Thyroid gland (tissue), 4 donors: ENCODE measurements at regions not wholly inside any gene's neighbourhood (a gene's known extent, or its start where the extent isn't known, plus 50 kb on each side); places are given as distances from the start of the nearest gene placed in this dataset.

ENCODE experiments used
- DNase-seq, 2 donors: peaks; one replicate each; pipeline ENCODE4 v3.0.0-alpha.2; 2019
- H3K27ac ChIP-seq, 3 donors: fragments of 200-600 bp; sonication (generic); 1 replicate in 2 of 3; 2 replicates in 1 of 3; pipeline ENCODE4 v1.5.1; 2016 to 2019; ENCODE audit warnings: mild to moderate bottlenecking in 1 of 3, moderate library complexity in 1 of 3
- H3K27me3 ChIP-seq: fragments of 200-600 bp; sonication (generic); one replicate; pipeline ENCODE4 v1.5.1; 2019
- H3K36me3 ChIP-seq, 2 donors: fragments of 200-600 bp; sonication (generic); one replicate each; pipeline ENCODE4 v1.5.1; 2016 to 2019
- H3K4me1 ChIP-seq, 2 donors: fragments of 200-600 bp; sonication (generic); one replicate each; pipeline ENCODE4 v1.5.1; 2017 to 2019
- H3K4me3 ChIP-seq, 3 donors: fragments of 200-600 bp; sonication (generic); replicated peaks in 1 of 3; 1 replicate in 2 of 3; 2 replicates in 1 of 3; pipeline ENCODE4 v1.5.1; 2016; ENCODE audit warnings: mild to moderate bottlenecking in 1 of 3
- H3K9me3 ChIP-seq: fragments of 200-600 bp; sonication (generic); one replicate; pipeline ENCODE4 v1.5.1; 2017
- POLR2A ChIP-seq, 2 donors: fragments of 450-650 bp; IDR thresholded peaks; one replicate each; pipeline ENCODE4 v1.6.1; 2017; ENCODE audit warnings: antibody characterized with exemption in 2 of 2, mild to moderate bottlenecking in 2 of 2, moderate library complexity in 1 of 2
- WGBS, 2 donors: methylation state at CpG; one replicate each; pipeline ENCODE4 v1.1.5; 2017; 5-methylcytosine and 5-hydroxymethylcytosine counted together
- intact Hi-C: fragments of 100-400 bp; cut with DNase I; formaldehyde crosslinking; loops from one replicate; pipeline ENCODE4 v1.15.1; 2023
- TF ChIP-seq, protein P1 (sequence below), 6 experiments: fragments of 200-600 bp in 3 of 6; fragments of 450-650 bp in 3 of 6; sonication (generic) in 3 of 6; IDR thresholded peaks; one replicate each; pipeline ENCODE4 v1.5.1; 2016 to 2019; ENCODE audit warnings: antibody characterized with exemption in 6 of 6, mild to moderate bottlenecking in 2 of 6, inconsistent platforms in 1 of 6, moderate library complexity in 1 of 6

DNA sequence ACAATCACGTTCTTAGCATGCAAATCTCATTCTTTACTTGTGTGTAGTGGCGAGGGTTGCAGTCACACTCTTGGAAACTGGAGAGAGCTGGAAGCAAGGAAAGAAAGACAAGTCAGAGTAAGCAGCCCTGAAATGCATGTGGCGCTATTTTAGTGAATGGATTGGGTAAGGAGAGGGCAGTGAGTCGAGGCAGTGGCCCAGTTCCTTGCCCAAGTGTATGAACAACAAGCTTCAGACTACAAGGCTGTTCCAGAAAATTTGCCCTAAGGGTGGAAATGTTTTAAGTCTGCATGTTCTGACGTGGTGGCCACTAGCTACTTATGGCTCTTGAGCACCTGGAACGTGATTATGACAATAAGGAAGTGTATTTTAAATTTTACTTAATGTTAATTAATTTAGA is 59.4 kb upstream of the PTPN3 start:
- no peak overlapping the region for H3K27ac ChIP-seq

DNA sequence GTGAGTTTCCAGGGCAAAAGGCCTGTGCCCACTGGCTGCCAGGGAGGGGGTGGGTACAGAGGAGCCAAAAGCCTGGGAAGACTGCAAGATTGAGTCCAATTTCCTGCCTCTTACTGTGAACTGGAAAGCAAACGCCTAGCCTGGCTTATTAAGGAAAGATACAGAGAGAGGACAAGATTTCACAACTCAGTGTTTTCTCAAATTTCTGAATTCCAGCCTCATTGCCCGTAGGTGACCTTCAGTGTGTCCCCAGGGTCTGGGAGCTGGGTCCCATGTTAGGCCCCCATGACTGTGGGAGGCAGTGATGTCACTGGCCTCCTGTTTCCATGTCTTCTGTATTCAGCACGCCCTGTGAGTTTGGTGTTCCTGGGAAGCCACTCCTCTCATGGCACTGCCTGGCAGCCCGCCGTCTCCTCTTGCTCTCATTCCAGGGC is 60.6 kb upstream of the PTPN3 start:
- Histone ChIP-seq H3K27me3 (no peaks in the 10 kb centered on the region), H3K4me3 (no peak overlapping the region), H3K27ac (no peak overlapping the region), H3K4me1 (peaks cover 12 to 13% of the 10 kb centered on the region in 2 donors), H3K36me3 (no peaks in the 10 kb centered on the region), H3K9me3 (no peaks in the 10 kb centered on the region)
- no peak for TF ChIP-seq POLR2A (IDR thresholded peaks at IDR 0.05)
- intact Hi-C loops, result no loop called here
- WGBS, 2 donors, result 79 to 87% methylated on average over 5 of the region's 5 CpGs
- DNase-seq, result no peak

More for the DNA sequence above, 59.4 kb upstream of the PTPN3 start:
- no peaks in the 10 kb centered on the region for H3K27me3 ChIP-seq
- peaks cover 12 to 13% of the 10 kb centered on the region in 2 donors for H3K4me1 ChIP-seq
- DNase-seq, result no peak
- H3K4me3 ChIP-seq, result no peak overlapping the region
- 74 to 81% methylated on average over 6 of the region's 6 CpGs for WGBS, 2 donors
- intact Hi-C loops, result no loop called here
- TF ChIP-seq POLR2A (IDR thresholded peaks at IDR 0.05), result no peak
- TF ChIP-seq, protein P1, sequence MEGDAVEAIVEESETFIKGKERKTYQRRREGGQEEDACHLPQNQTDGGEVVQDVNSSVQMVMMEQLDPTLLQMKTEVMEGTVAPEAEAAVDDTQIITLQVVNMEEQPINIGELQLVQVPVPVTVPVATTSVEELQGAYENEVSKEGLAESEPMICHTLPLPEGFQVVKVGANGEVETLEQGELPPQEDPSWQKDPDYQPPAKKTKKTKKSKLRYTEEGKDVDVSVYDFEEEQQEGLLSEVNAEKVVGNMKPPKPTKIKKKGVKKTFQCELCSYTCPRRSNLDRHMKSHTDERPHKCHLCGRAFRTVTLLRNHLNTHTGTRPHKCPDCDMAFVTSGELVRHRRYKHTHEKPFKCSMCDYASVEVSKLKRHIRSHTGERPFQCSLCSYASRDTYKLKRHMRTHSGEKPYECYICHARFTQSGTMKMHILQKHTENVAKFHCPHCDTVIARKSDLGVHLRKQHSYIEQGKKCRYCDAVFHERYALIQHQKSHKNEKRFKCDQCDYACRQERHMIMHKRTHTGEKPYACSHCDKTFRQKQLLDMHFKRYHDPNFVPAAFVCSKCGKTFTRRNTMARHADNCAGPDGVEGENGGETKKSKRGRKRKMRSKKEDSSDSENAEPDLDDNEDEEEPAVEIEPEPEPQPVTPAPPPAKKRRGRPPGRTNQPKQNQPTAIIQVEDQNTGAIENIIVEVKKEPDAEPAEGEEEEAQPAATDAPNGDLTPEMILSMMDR (IDR thresholded peaks at IDR 0.05), result no peak
- H3K36me3 ChIP-seq, result no peaks in the 10 kb centered on the region
- H3K9me3 ChIP-seq, result no peaks in the 10 kb centered on the region

DNA sequence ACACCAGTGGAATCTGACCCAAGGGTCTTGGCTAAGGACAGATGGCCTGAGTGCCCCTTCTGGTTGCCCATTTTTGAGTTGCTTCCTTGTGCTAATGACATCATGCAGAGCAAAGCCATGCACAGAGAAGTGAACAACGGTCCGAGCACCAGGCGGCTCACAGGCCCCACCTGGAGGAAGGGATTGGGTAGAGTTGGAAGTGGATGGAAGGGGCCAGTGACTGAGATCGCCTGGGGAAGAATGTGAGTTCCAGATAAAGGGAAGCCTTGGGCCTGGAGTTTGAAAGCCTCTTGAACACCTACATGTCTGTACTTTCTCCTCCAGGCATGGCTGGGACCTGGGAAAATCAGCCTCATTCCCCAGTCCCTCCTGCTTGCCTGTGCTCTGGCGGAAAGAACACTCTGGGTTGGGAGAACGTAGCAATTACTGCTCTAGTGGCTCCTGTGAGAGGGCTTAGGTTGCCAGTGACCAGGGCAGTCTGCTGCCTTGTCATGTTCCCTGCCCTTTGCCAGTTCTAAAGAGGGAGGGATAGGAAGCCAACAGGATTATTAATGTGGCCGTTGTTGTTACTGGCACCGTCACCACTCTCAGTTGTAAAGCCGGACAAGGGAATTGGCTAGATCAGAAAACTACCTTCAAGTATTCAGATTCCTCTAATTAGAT is 62.5 kb upstream of the PTPN3 start:
- Histone ChIP-seq H3K9me3 (no peaks in the 10 kb centered on the region), H3K27ac (no peak overlapping the region), H3K27me3 (no peaks in the 10 kb centered on the region), H3K4me1 (peaks cover 10 to 12% of the 10 kb centered on the region in 2 donors), H3K4me3 (no peak overlapping the region), H3K36me3 (no peaks in the 10 kb centered on the region)
- peak; percentile 24 to 27 for DNase-seq
- 70 to 76% methylated on average over 9 of the region's 9 CpGs for WGBS, 2 donors
- no peak for TF ChIP-seq POLR2A (IDR thresholded peaks at IDR 0.05)
- TF ChIP-seq, protein P1 (IDR thresholded peaks at IDR 0.05), result no peak
- intact Hi-C loops, result no loop called here

DNA sequence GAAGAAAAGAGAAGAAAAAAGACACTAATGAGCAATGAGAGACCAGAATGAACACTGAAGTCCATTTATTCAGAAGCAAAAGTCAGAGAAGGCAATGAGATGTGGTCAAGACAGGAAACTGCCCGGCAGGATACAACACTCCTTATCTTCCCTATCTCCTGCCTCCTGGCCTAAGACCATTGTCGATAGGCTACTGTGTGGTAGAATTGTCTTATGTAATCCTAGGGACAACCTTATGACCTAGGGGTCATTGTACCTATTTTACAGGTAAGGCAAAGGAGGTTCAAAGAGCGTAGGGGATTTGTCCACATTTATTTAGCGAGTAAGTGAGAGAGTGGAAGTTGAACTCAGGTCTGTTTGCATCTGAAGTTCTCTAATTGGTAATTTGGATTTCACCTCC is 63.0 kb upstream of the PTPN3 start:
- intact Hi-C loops, result no loop called here
- H3K4me3 ChIP-seq, result no peak overlapping the region
- no peaks in the 10 kb centered on the region for H3K27me3 ChIP-seq
- H3K27ac ChIP-seq, result no peak overlapping the region
- H3K9me3 ChIP-seq, result no peaks in the 10 kb centered on the region
- H3K4me1 ChIP-seq, result peaks cover 4 to 7% of the 10 kb centered on the region in 2 donors
- DNase-seq, result no peak
- no peak for TF ChIP-seq POLR2A (IDR thresholded peaks at IDR 0.05)
- TF ChIP-seq, protein P1 (IDR thresholded peaks at IDR 0.05), result no peak
- WGBS, 2 donors, result 81 to 87% methylated on average over 4 of the region's 4 CpGs
- H3K36me3 ChIP-seq, result no peaks in the 10 kb centered on the region

DNA sequence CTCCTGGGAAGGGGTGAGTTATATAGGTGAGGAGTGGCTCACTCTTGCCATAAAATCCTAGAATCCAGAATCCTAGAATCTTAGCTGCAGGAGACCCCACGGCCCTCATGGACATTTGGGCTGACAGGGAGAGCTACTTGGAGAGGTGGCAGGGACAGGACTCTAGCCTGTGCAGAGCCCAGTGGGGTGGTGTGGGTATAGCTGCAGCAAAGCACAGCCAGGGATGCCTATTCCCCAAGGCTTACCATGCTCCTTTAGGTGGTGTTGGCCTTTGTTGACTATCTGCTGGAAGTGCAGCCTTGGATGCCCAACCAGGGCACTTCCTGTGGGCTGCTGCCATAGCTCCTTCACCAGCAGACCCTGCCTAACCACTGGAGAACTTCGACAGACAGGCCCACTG is 70.0 kb upstream of the PTPN3 start:
- H3K27ac ChIP-seq, result no peak overlapping the region
- 62 to 70% methylated on average over 2 of the region's 2 CpGs for WGBS, 2 donors

More for the DNA sequence above, 70.0 kb upstream of the PTPN3 start:
- Histone ChIP-seq H3K36me3 (no peaks in the 10 kb centered on the region), H3K27me3 (no peaks in the 10 kb centered on the region), H3K4me1 (peaks cover 0 to 4% of the 10 kb centered on the region in 2 donors), H3K4me3 (no peak overlapping the region), H3K9me3 (no peaks in the 10 kb centered on the region)
- intact Hi-C loops, result no loop called here
- no peak for DNase-seq
- TF ChIP-seq, protein P1 (IDR thresholded peaks at IDR 0.05), result no peak
- TF ChIP-seq POLR2A (IDR thresholded peaks at IDR 0.05), result no peak
